OCI-LY1 (cell line): ENCODE measurements at regions not wholly inside any gene's neighbourhood (a gene's known extent, or its start where the extent isn't known, plus 50 kb on each side); places are given as distances from the start of the nearest gene placed in this dataset.

ENCODE experiments used
- H2AFZ ChIP-seq: fragments of 200-600 bp; sonication (generic), shearing (Covaris generic); 2 replicates; pipeline ENCODE4 v1.6.0; 2014; ENCODE audit warnings: antibody characterized with exemption, mild to moderate bottlenecking, low read length
- H3F3A ChIP-seq: fragments of 200-600 bp; sonication (generic), shearing (Covaris generic); 2 replicates; pipeline ENCODE4 v1.6.0; 2014; ENCODE audit warnings: mild to moderate bottlenecking, antibody characterized with exemption, low read length, moderate library complexity; ENCODE audit not compliant: insufficient read depth
- H3K27ac ChIP-seq: fragments of 200-600 bp; sonication (generic); 2 replicates; pipeline ENCODE4 v1.5.1; 2014; ENCODE audit warnings: low read length, mixed run types, mild to moderate bottlenecking, low read depth; ENCODE audit not compliant: poor library complexity, severe bottlenecking
- H3K27me3 ChIP-seq: fragments of 200-600 bp; sonication (generic); 2 replicates; pipeline ENCODE4 v1.6.0; 2014; ENCODE audit warnings: antibody characterized with exemption, mild to moderate bottlenecking, low read length, moderate library complexity; ENCODE audit not compliant: insufficient read depth
- H3K36me3 ChIP-seq: fragments of 200-600 bp; sonication (generic); 2 replicates; pipeline ENCODE4 v1.6.1; 2014; ENCODE audit warnings: mild to moderate bottlenecking, antibody characterized with exemption, low read length, moderate library complexity, mixed read lengths; ENCODE audit not compliant: insufficient read depth
- H3K4me1 ChIP-seq: fragments of 200-600 bp; sonication (generic); 2 replicates; pipeline ENCODE4 v1.5.1; 2014; ENCODE audit warnings: mild to moderate bottlenecking, low read length, moderate library complexity; ENCODE audit not compliant: insufficient read depth, severe bottlenecking
- H3K4me2 ChIP-seq: fragments of 200-600 bp; sonication (generic), shearing (Covaris generic); 2 replicates; pipeline ENCODE4 v1.6.1; 2014; ENCODE audit warnings: low read length
- H3K4me3 ChIP-seq: fragments of 200-600 bp; sonication (generic); 2 replicates; pipeline ENCODE4 v1.5.1; 2014; ENCODE audit warnings: low read length, low read depth, mild to moderate bottlenecking, mixed read lengths; ENCODE audit not compliant: poor library complexity, severe bottlenecking
- H3K79me2 ChIP-seq: fragments of 200-600 bp; shearing (Covaris generic); 2 replicates; pipeline ENCODE4 v1.6.1; 2016; ENCODE audit warnings: mixed run types, low read length, mixed read lengths; ENCODE audit not compliant: insufficient read depth
- H3K9ac ChIP-seq: fragments of 200-600 bp; sonication (generic), shearing (Covaris generic); 2 replicates; pipeline ENCODE4 v1.6.1; 2014; ENCODE audit warnings: mild to moderate bottlenecking, low read length, mixed read lengths
- H3K9me2 ChIP-seq: fragments of 200-600 bp; sonication (generic), shearing (Covaris generic); 2 replicates; pipeline ENCODE4 v1.6.1; 2014; ENCODE audit warnings: low read depth, mild to moderate bottlenecking, low read length, mixed read lengths
- H3K9me3 ChIP-seq: fragments of 200-600 bp; shearing (Covaris generic); 2 replicates; pipeline ENCODE4 v1.6.1; 2014; ENCODE audit warnings: low read length, mixed read lengths
- H4K20me1 ChIP-seq: fragments of 200-600 bp; sonication (generic), shearing (Covaris generic); 2 replicates; pipeline ENCODE4 v1.6.0; 2016; ENCODE audit warnings: mild to moderate bottlenecking, low read length; ENCODE audit not compliant: insufficient read depth
- CTCF ChIP-seq: fragments of 200-600 bp; sonication (generic), shearing (Covaris generic); IDR thresholded peaks from 2 replicates; pipeline ENCODE4 v1.5.1; 2017; ENCODE audit warnings: mild to moderate bottlenecking, antibody characterized with exemption, low read length, moderate library complexity, mixed read lengths
- EZH2 ChIP-seq: fragments of 200-600 bp; sonication (generic), shearing (Covaris generic); IDR thresholded peaks from 2 replicates; pipeline ENCODE4 v1.8.0; 2017; ENCODE audit warnings: borderline replicate concordance, mixed run types, mild to moderate bottlenecking, antibody characterized with exemption, low read length, moderate library complexity, mixed read lengths

GRCh38 chr1:165034136-165034809 is 322.2 kb downstream of the LMX1A start:
- H3K4me1 ChIP-seq: no peaks in the 10 kb centered on the region
- H3K4me3 ChIP-seq: no peak overlapping the region
- H3K27ac ChIP-seq: no peak overlapping the region
- H3K79me2 ChIP-seq: no peaks in the 10 kb centered on the region
- no peaks in the 10 kb centered on the region for H3K36me3 ChIP-seq
- H3K4me2 ChIP-seq: no peak overlapping the region
- no peak overlapping the region for H3K9ac ChIP-seq
- no peaks in the 10 kb centered on the region for H3K27me3 ChIP-seq
- H3F3A ChIP-seq: no peaks in the 10 kb centered on the region
- no peak overlapping the region for H2AFZ ChIP-seq
- H3K9me2 ChIP-seq: no peaks in the 10 kb centered on the region
- no peaks in the 10 kb centered on the region for H3K9me3 ChIP-seq
- TF ChIP-seq CTCF (no peak), EZH2 (no peak)
- H4K20me1 ChIP-seq: no peaks in the 10 kb centered on the region

- no peak overlapping the region for H3K27ac ChIP-seq
- H3K9me3 ChIP-seq: no peaks in the 10 kb centered on the region
- TF ChIP-seq EZH2 (no peak), CTCF (no peak)
- no peaks in the 10 kb centered on the region for H3K36me3 ChIP-seq
- no peak overlapping the region for H3K9ac ChIP-seq
- no peak overlapping the region for H3K4me2 ChIP-seq
- H3F3A ChIP-seq: no peaks in the 10 kb centered on the region
- H2AFZ ChIP-seq: no peak overlapping the region
- no peaks in the 10 kb centered on the region for H3K79me2 ChIP-seq
- no peak overlapping the region for H3K4me3 ChIP-seq
- H3K9me2 ChIP-seq: no peaks in the 10 kb centered on the region
- no peaks in the 10 kb centered on the region for H4K20me1 ChIP-seq
- no peaks in the 10 kb centered on the region for H3K27me3 ChIP-seq
- no peaks in the 10 kb centered on the region for H3K4me1 ChIP-seq
Measured at GRCh38 chr1:165031001-165031400, 325.5 kb downstream of the LMX1A start.

DNA sequence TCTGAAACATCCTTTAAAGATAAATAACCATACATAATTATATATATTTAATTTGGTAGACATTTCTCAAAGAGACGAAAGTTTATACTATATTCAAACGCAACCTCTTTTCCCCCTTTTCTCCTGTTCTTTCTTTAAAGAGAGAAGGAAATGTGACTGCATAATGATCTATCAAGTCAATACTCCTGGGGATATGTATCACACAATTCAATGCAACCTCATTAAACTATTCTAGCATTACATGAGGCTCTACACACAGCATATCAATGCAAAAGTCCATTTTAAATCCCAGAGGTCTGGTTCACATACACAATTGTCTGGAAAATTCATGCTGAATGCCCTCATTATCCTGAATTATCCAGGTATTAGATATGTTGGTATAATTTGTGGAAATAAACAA is 330.7 kb downstream of the LMX1A start:
- H3K27me3 ChIP-seq: no peaks in the 10 kb centered on the region
- no peak overlapping the region for H3K9ac ChIP-seq
- H3K79me2 ChIP-seq: no peaks in the 10 kb centered on the region
- H3K4me2 ChIP-seq: no peak overlapping the region
- no peak overlapping the region for H3K4me3 ChIP-seq
- no peak overlapping the region for H3K27ac ChIP-seq
- no peaks in the 10 kb centered on the region for H4K20me1 ChIP-seq
- no peaks in the 10 kb centered on the region for H3K9me3 ChIP-seq
- no peaks in the 10 kb centered on the region for H3K36me3 ChIP-seq
- no peaks in the 10 kb centered on the region for H3K4me1 ChIP-seq
- no peak overlapping the region for H2AFZ ChIP-seq
- no peaks in the 10 kb centered on the region for H3K9me2 ChIP-seq
- H3F3A ChIP-seq: no peaks in the 10 kb centered on the region
- TF ChIP-seq CTCF (no peak), EZH2 (no peak)
